ENCODE measurements at regions not wholly inside any gene's neighbourhood (a gene's known extent, or its start where the extent isn't known, plus 50 kb on each side); places are given as distances from the start of the nearest gene placed in this dataset.

- TF ChIP-seq CTCF (IDR thresholded peaks at IDR 0.05) = no peak
- no peak for TF ChIP-seq EZH2 (IDR thresholded peaks at IDR 0.05; ENCODE audit: borderline replicate concordance, insufficient read depth, low read depth, low read length, poor library complexity, severe bottlenecking)
These were observed 526.1 kb upstream of the SPTLC3 start for GRCh38 chr20:12482661-12483060.

Data from B cell (primary cell).